Hepatocyte (in vitro differentiated cells): ENCODE measurements at regions not wholly inside any gene's neighbourhood (a gene's known extent, or its start where the extent isn't known, plus 50 kb on each side); places are given as distances from the start of the nearest gene placed in this dataset.

Experiments
- DNase-seq: peaks from one replicate; pipeline ENCODE4 v3.0.0-alpha.2; 2016; ENCODE audit warnings: low spot score
- H2AFZ ChIP-seq: fragments of 200-600 bp; sonication (generic); 2 replicates; pipeline ENCODE4 v1.6.0; 2016; ENCODE audit warnings: antibody characterized with exemption, mild to moderate bottlenecking
- H3K27ac ChIP-seq: fragments of 200-600 bp; sonication (generic); 2 replicates; pipeline ENCODE4 v1.5.1; 2016; ENCODE audit warnings: mild to moderate bottlenecking
- H3K27me3 ChIP-seq: fragments of 200-600 bp; sonication (generic); 2 replicates; pipeline ENCODE4 v1.6.1; 2016
- H3K36me3 ChIP-seq: fragments of 200-600 bp; sonication (generic); replicated peaks from 2 replicates; pipeline ENCODE4 v1.5.1; 2016; ENCODE audit warnings: low read depth; ENCODE audit not compliant: insufficient read depth
- H3K4me1 ChIP-seq: fragments of 200-600 bp; sonication (generic); 2 replicates; pipeline ENCODE4 v1.5.1; 2016; ENCODE audit warnings: mild to moderate bottlenecking, moderate library complexity; ENCODE audit not compliant: insufficient read depth
- H3K4me2 ChIP-seq: fragments of 200-600 bp; sonication (generic); 2 replicates; pipeline ENCODE4 v1.6.0; 2016
- H3K4me3 ChIP-seq: fragments of 200-600 bp; sonication (generic); 2 replicates; pipeline ENCODE4 v1.5.1; 2016; ENCODE audit warnings: mild to moderate bottlenecking
- H3K79me2 ChIP-seq: fragments of 200-600 bp; sonication (generic); 2 replicates; pipeline ENCODE4 v1.6.0; 2017; ENCODE audit warnings: mild to moderate bottlenecking
- H3K9me2 ChIP-seq: fragments of 200-600 bp; sonication (generic); replicated peaks from 2 replicates; pipeline ENCODE4 v1.6.0; 2017; ENCODE audit warnings: mild to moderate bottlenecking; ENCODE audit not compliant: insufficient read depth
- H3K9me3 ChIP-seq: fragments of 200-600 bp; sonication (generic); 2 replicates; pipeline ENCODE4 v1.5.1; 2016; ENCODE audit warnings: low read depth, mild to moderate bottlenecking
- H4K20me1 ChIP-seq: fragments of 200-600 bp; sonication (generic); 2 replicates; pipeline ENCODE4 v1.6.0; 2016; ENCODE audit warnings: mild to moderate bottlenecking; ENCODE audit not compliant: insufficient read depth, poor library complexity, severe bottlenecking
- CTCF ChIP-seq: fragments of 200-600 bp; sonication (generic); IDR thresholded peaks from 2 replicates; pipeline ENCODE4 v1.5.1; 2016; ENCODE audit warnings: antibody characterized with exemption, mild to moderate bottlenecking; ENCODE audit not compliant: poor library complexity
- EZH2 ChIP-seq: fragments of 200-600 bp; sonication (generic); IDR thresholded peaks from 2 replicates; pipeline ENCODE4 v1.6.1; 2016; ENCODE audit warnings: antibody characterized with exemption, mild to moderate bottlenecking, borderline replicate concordance
- EZH2phosphoT487 ChIP-seq: fragments of 200-600 bp; sonication (generic); IDR thresholded peaks from one replicate; pipeline ENCODE4 v1.6.1; 2018; ENCODE audit warnings: antibody characterized with exemption, mild to moderate bottlenecking, low read depth, moderate library complexity; ENCODE audit not compliant: unreplicated experiment, severe bottlenecking
- WGBS: methylation state at CpG from one replicate; pipeline ENCODE4 v1.1.6; 2016; ENCODE audit warnings: low lambda C conversion rate; ENCODE audit errors: missing lambda C conversion rate; 5-methylcytosine and 5-hydroxymethylcytosine counted together

DNA sequence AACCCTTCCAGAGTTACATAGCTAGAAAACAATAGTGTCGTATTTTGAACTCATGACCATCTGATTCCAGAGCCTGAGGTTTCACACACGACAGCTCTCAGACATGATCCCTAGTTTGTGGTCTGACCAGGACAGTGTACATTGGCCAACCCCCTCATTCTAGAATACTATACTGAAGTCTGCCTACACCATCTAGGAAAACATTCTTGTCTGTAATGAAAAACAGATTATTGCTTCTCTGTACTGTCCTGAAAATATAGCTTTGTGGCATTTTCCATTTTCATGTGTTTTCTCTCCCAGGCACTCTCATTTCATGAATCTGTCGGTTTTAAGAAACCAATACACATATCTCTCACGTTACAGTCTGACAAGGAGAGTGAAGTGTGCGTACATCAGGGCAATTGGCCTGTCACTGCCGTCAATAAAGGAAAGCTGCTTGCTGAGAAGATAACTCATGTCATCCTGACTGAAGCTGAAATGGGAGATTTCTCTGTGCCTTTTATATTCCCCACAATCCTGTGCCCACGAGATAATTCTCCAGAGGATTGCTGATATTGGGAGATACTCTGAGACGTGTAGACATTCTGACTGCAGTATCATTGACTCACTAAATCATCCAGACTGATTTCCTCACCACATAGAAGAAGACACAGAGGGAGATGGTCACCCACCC is 585.6 kb downstream of the PLPP3 start:
- Histone ChIP-seq H3K36me3 (no peaks in the 10 kb centered on the region), H3K4me1 (peaks cover 8% of the 10 kb centered on the region), H4K20me1 (no peaks in the 10 kb centered on the region), H3K9me2 (no peaks in the 10 kb centered on the region), H3K79me2 (no peaks in the 10 kb centered on the region), H3K9me3 (no peaks in the 10 kb centered on the region), H3K4me3 (no peak overlapping the region), H2AFZ (no peak overlapping the region), H3K4me2 (no peak overlapping the region), H3K27me3 (no peaks in the 10 kb centered on the region), H3K27ac (no peak overlapping the region)
- no peak for TF ChIP-seq EZH2phosphoT487
- TF ChIP-seq EZH2 = no peak
- TF ChIP-seq CTCF = no peak
- 53% methylated on average over 8 of the region's 8 CpGs for WGBS
- DNase-seq = no peak

GRCh38 chr1:55990007-55990406 is 589.4 kb downstream of the PLPP3 start:
- no peak overlapping the region for H3K4me2 ChIP-seq
- WGBS = 69% methylated on average over 3 of the region's 3 CpGs
- no peaks in the 10 kb centered on the region for H3K36me3 ChIP-seq
- no peaks in the 10 kb centered on the region for H3K9me2 ChIP-seq
- H3K4me3 ChIP-seq = no peak overlapping the region
- peak; percentile 28 for DNase-seq
- no peaks in the 10 kb centered on the region for H3K9me3 ChIP-seq
- H4K20me1 ChIP-seq = no peaks in the 10 kb centered on the region
- H3K79me2 ChIP-seq = no peaks in the 10 kb centered on the region
- TF ChIP-seq EZH2phosphoT487 = peak; percentile 45
- TF ChIP-seq CTCF = no peak
- no peak for TF ChIP-seq EZH2
- H3K4me1 ChIP-seq = no peaks in the 10 kb centered on the region
- H3K27ac ChIP-seq = no peak overlapping the region
- no peak overlapping the region for H2AFZ ChIP-seq
- H3K27me3 ChIP-seq = no peaks in the 10 kb centered on the region

DNA sequence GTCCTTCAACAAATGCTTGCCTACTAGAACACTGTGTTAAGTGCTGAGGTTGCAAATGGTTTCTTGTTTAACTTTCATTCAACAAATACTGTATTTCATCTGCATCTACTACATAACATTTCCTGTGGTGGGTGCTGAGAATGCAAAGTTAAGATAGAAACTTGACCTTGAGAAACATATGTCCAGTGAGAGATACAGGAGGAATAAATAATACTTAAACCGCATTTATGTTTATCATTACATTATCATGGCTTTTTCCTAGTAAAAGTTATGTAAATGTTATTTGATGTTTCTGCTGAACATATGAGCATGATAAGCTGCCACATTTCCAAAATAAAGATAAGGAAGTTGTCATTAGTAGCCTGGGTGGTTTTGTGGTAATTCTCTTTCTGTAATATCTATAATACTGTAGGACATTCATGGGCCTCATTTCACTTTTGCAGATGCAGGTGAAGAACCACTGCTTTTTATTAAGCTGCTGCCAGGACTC is 590.4 kb downstream of the PLPP3 start:
- Histone ChIP-seq H3K4me2 (no peak overlapping the region), H3K27ac (no peak overlapping the region), H3K4me1 (no peaks in the 10 kb centered on the region), H4K20me1 (no peaks in the 10 kb centered on the region), H2AFZ (no peak overlapping the region), H3K27me3 (no peaks in the 10 kb centered on the region), H3K36me3 (no peaks in the 10 kb centered on the region), H3K79me2 (no peaks in the 10 kb centered on the region), H3K9me2 (no peaks in the 10 kb centered on the region), H3K9me3 (no peaks in the 10 kb centered on the region), H3K4me3 (no peak overlapping the region)
- WGBS = 75% methylated on average over 1 of the region's 1 CpG
- no peak for DNase-seq
- no peak for TF ChIP-seq CTCF
- TF ChIP-seq EZH2phosphoT487 = no peak
- TF ChIP-seq EZH2 = no peak
